NCI-H460 (cell line): ENCODE measurements at regions not wholly inside any gene's neighbourhood (a gene's known extent, or its start where the extent isn't known, plus 50 kb on each side); places are given as distances from the start of the nearest gene placed in this dataset.
"Not testable (repeated sequence)": the region's sequence is repeated elsewhere in the genome, so short reads cannot be mapped to it uniquely, and the experiment has no call there.

Source experiments
- DNase-seq: peaks from one replicate; pipeline ENCODE4 v3.0.0-alpha.2; 2016; ENCODE audit warnings: low read depth; ENCODE audit errors: extremely low read depth

GRCh38 chr5:125061726-125062125, 315.3 kb upstream of the ZNF608 start:
- DNase-seq = no peak

DNA sequence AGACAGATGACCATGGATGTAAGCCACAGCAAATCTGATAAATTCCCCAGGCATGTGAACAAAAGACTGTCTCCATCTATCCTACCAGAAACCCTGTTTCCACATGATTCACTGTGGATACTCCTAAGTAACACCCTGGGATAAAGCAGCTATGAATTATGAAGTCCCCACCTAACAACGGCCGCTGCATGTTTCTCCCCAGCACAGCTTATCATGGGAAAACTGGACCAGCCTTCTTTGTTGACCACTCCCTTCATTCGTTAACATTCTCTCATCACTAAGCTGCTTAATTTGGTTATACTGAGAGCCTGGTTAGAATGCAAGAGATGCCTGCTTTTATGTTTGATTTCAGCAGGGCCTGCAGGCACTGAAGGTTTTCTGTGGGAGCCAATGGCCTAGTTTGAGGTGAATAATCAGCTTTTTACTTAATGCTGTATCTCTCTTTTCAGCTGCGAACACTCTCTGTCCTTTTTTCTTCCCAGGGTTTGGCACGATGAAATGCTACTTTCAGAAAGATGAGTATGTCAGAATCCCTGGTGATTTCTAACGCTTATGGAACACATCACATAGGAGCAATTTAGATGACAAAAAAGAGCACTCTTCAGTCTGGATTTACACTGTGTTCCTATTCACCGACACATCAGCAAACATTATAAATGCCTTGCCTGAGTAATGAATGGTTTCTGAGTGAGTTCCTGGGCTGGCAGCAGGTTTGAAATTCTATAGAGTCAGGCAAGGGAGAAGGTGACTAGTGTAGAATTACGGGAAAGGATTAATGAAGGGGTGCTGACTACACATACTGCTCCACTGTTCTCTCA, 318.4 kb upstream of the ZNF608 start:
- no peak for DNase-seq

DNA sequence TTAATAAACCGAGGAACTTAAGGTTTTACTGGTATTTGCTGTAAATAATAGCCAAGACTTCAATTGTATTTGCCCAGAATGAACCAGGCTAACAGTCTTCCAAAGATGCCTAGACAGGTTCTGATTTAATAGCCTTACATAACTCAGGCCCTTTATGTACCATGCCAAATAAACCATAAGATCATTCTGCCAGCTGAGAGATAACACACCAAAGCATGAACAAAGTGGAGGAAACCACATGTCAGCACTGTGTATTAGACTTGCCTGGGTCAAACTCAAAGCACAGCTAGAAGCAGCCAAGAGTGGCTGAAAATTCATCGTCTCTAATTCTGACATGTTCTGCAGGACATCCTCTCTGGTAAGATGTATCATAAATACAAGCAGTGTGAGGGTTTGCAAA, 319.3 kb upstream of the ZNF608 start:
- DNase-seq = no peak

GRCh38 chr5:125070961-125071360, 324.5 kb upstream of the ZNF608 start:
- DNase-seq = no peak

- DNase-seq = no peak
These were observed 326.7 kb upstream of the ZNF608 start for GRCh38 chr5:125073090-125073489.

DNA sequence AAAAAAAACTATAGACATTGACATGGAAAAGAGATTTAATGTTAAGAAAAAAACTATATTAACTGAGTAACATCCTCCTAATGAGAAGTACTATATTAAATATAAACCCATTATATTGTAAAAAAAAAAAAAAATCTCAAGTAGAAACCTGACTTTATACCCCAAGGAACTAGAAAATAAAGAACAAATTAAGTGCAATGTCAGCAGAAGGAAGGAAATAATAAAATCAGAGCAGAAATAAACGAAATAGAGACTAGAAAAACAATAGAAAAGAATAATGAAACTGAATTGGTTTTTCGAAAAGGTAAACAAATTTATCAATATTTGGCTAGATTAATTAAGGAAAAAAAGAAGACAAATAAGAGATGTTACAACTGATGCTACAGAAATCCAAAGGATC, 329.1 kb upstream of the ZNF608 start:
- no peak for DNase-seq

GRCh38 chr5:125079028-125079427, 332.6 kb upstream of the ZNF608 start:
- not testable (repeated sequence) for DNase-seq

- DNase-seq = no peak
These were observed 334.7 kb upstream of the ZNF608 start for GRCh38 chr5:125081101-125081500.

- DNase-seq = no peak
These were observed 337.5 kb upstream of the ZNF608 start for GRCh38 chr5:125083981-125084380.

GRCh38 chr5:125085797-125086505, 339.5 kb upstream of the ZNF608 start:
- DNase-seq = no peak

DNA sequence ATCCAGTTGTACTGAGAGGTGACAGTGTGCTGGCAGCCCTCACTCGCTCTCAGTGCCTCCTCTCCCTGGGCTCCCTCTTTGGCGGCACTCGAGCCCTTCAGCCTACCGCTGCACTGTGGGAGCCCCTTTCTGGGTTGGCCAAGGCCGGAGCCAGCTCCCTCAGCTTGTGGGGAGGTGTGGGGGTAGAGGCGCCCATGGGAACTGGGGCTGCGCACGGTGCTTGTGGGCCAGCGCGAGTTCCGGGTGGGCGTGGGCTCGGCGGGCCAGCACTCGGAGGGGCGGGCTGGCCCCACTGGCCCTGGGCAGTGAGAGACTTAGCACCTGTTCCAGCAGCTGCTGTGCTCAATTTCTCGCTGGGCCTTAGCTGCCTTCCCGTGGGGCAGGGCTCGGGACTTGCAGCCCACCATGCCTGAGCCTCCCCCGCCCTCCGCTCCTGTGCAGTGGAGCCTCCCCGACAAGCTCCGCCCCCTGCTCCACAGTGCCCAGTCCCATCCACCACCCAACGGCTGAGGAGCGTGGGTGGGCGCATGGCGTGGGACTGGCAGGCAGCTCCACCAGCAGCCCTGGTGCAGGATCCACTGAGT, 342.2 kb upstream of the ZNF608 start:
- no peak for DNase-seq

DNA sequence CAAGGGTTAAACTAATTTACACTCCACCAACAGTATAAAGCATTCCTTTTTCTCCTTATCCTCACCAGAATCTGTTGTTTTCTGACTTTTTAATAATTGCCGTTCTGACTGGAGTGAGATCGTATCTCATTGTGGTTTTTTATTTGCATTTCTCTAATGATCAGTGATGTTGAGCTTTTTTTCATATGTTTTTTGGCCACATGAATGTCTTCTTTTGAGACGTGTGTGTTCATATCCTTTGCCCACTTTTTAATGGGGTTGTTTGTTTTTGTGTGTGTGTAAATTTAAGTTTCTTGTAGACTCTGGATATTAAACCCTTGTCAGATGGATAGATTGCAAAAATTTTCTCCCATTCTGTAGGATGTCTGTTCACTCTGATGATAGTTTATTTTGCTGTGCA, 345.7 kb upstream of the ZNF608 start:
- not testable (repeated sequence) for DNase-seq

DNA sequence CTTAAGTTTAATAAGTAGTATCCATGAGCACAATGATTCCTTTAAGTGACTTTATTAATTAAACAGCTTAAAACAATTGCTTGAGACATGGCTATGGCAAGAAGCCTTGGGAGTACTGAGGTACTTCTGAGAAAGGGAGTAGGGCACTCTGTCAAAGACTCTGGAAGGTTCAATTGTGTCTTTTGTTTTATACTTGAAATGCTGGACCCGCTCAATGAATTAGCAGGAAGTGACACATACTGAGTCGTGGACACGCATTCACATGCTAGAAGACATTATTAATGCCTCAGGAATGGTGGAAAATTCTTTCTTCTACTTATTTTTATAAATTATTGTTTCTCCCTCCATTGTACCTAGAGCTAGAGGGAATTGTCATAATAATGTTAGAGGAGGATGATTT, 347.3 kb upstream of the ZNF608 start:
- DNase-seq = peak; percentile 33

DNA sequence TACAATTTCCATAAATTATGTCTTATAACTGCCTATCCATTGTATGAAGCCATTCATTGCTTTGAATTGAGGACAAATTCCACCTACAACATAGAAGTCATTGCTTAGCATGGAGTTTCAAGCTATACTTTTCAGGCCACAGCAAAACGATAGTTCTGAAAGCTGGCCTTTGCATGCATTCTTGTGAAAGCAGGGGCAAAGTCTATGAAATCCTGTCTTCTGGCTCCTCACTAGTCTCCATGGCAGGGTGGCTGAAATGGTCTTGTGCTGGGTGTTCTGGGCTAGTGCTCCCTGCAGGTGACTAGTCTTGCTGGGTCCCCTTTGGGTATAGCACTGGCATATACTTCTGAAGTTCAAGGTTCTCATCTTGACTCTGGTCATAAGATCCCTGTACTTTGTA, 353.9 kb upstream of the ZNF608 start:
- no peak for DNase-seq

DNA sequence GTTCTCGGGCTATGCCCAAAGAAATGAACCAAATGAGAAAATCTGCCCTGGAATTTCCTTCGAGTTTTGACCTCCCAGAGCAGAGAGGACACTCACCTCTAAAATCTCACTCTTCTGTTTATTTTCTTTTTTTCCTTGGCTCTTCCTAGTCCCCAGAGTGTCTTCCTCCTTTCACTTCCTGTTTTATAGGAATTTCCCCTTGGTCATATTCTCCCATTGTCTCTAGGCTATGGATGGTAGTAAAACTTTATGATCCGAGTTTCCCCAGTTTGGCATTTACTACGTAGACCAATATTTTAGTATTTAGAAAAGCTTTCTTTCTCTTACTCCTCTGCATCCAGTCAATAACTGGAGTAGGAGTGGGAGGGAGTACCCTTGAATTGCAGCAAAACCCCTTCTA, 354.5 kb upstream of the ZNF608 start:
- DNase-seq = no peak

- DNase-seq = no peak
These were observed 357.0 kb upstream of the ZNF608 start for GRCh38 chr5:125103459-125103858.

DNA sequence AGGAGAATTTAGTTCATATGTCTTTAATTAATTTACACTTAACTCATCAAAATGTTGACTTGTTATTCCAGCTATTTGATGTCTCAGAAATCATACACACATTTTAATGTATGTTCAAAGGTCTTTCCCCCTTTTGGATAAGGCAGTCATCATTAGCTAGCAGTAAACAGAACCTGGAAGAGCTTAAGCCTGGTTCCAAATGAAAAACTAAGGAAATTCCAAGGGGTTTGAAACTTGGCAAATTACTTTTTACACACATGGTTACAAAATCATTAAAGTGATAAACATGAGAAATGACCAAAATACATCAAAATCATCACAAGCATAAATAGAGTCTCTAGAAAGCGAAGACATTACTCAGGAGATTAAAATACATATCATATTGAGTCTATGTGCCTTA, 359.8 kb upstream of the ZNF608 start:
- DNase-seq = no peak

- DNase-seq = no peak
These were observed 360.4 kb upstream of the ZNF608 start for GRCh38 chr5:125106881-125107280.

- no peak for DNase-seq
These were observed 362.9 kb upstream of the ZNF608 start for GRCh38 chr5:125109293-125109692.

- no peak for DNase-seq
These were observed 363.4 kb upstream of the ZNF608 start for GRCh38 chr5:125109816-125110215.

GRCh38 chr5:125112196-125112595, 365.8 kb upstream of the ZNF608 start:
- DNase-seq = no peak

DNA sequence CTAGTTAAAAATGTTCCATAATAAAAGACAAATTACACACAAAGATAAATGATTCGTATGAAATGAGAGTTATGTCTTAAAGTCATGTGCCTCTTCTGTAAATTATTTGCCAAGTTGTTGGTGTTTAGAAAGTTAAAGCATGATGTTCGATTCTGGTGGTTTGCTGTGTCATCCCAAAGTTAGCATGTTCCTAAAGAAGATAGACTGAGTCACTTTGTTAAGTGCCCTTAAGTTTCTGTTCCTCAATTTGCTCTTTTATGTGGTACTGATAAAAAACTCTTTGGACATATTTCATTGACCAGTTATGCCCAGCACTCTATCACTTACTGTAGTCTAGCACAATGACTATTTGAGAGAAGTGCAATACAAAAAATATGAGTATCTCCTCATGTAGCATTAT, 366.9 kb upstream of the ZNF608 start:
- no peak for DNase-seq
